GM12878 (cell line): ENCODE measurements at regions not wholly inside any gene's neighbourhood (a gene's known extent, or its start where the extent isn't known, plus 50 kb on each side); places are given as distances from the start of the nearest gene placed in this dataset.

Experiments used
- ATAC-seq: fragments of 200-7000 bp; cut with Tn5 transposase; 3 replicates; pipeline ENCODE4 v1.9.1; 2020; ENCODE audit warnings: mild to moderate bottlenecking, moderate library complexity
- BruUV-seq: library from RNA; stranded (reverse); fragments of 400-500 nt; replicated peaks from 2 replicates; lab custom pipeline; 2021; lab: Mats Ljungman, UMichigan
- CTCF ChIA-PET: fragments of 300-600 bp; sonication (Branson Sonifier 250); formaldehyde crosslinking; extraction: SDS; loops from one replicate; lab custom pipeline; 2021; ENCODE audit warnings: inconsistent platforms; lab: Yijun Ruan, JAX
- POLR2A ChIA-PET: fragments of 350-600 bp; formaldehyde crosslinking; extraction: SDS; loops from one replicate; lab custom pipeline; 2021; ENCODE audit warnings: inconsistent platforms; lab: Charles Lee
- RAD21 ChIA-PET: fragments of 300-600 bp; sonication (Branson Sonifier 250); formaldehyde crosslinking; loops from one replicate; lab custom pipeline; 2023; ENCODE audit warnings: antibody characterized with exemption; ENCODE audit not compliant: unreplicated experiment; lab: Charles Lee
- SMC1A ChIA-PET: fragments of 300-600 bp; sonication (Branson Sonifier 250); formaldehyde crosslinking; loops from one replicate; lab custom pipeline; 2023; ENCODE audit not compliant: unreplicated experiment, uncharacterized antibody; lab: Charles Lee
- DNase-seq: peaks from one replicate; pipeline ENCODE4 v3.0.0-alpha.2; 2011; ENCODE audit warnings: low read depth, low spot score
- FAIRE-seq: peaks from 3 replicates; lab custom pipeline; 2011; peaks lifted over from hg19 to GRCh38; lab: Jason Lieb, UNC
- H2AFZ ChIP-seq: 2 replicates; pipeline ENCODE4 v1.6.0; 2011; ENCODE audit warnings: low read depth, low read length, control low read depth; ENCODE audit not compliant: control insufficient read depth
- H3K27ac ChIP-seq: 2 replicates; pipeline ENCODE4 v1.5.1; 2011; ENCODE audit warnings: control low read depth; ENCODE audit not compliant: control insufficient read depth, insufficient read depth
- H3K27me3 ChIP-seq, 2 experiments: replicated peaks in 1 of 2; 2 replicates each; pipeline versions ENCODE4 v1.6.0 to v1.6.1; 2011; ENCODE audit warnings: low read length in 1 of 2; ENCODE audit not compliant: control insufficient read depth in 2 of 2, insufficient read depth in 2 of 2
- H3K36me3 ChIP-seq, 2 experiments: 2 replicates each; pipeline ENCODE4 v1.5.1; 2011; ENCODE audit warnings: low read length in 1 of 2; ENCODE audit not compliant: control insufficient read depth in 2 of 2, insufficient read depth in 2 of 2
- H3K4me1 ChIP-seq: 2 replicates; pipeline ENCODE4 v1.6.1; 2011; ENCODE audit warnings: mild to moderate bottlenecking, low read length, moderate library complexity, mixed read lengths; ENCODE audit not compliant: control insufficient read depth, insufficient read depth
- H3K4me2 ChIP-seq: 2 replicates; pipeline ENCODE4 v1.6.0; 2011; ENCODE audit warnings: control low read depth; ENCODE audit not compliant: control insufficient read depth, insufficient read depth
- H3K4me3 ChIP-seq: fragments of 200-600 bp; sonication (generic); 2 replicates; pipeline ENCODE4 v1.5.1; 2016
- H3K79me2 ChIP-seq: 2 replicates; pipeline ENCODE4 v1.6.0; 2011; ENCODE audit warnings: low read length; ENCODE audit not compliant: control insufficient read depth, insufficient read depth
- H3K9ac ChIP-seq: 2 replicates; pipeline ENCODE4 v1.8.0; 2011; ENCODE audit warnings: low read length, control low read depth, mixed read lengths; ENCODE audit not compliant: control insufficient read depth, insufficient read depth
- H3K9me3 ChIP-seq: replicated peaks from 3 replicates; pipeline ENCODE4 v1.5.1; 2011; ENCODE audit warnings: mild to moderate bottlenecking, low read length; ENCODE audit not compliant: control insufficient read depth, insufficient read depth
- H4K20me1 ChIP-seq: 2 replicates; pipeline ENCODE4 v1.6.0; 2011; ENCODE audit not compliant: control insufficient read depth, insufficient read depth
- MXI1 ChIP-seq: fragments of 150-350 bp; IDR thresholded peaks from 2 replicates; pipeline ENCODE4 v1.6.1; 2011; ENCODE audit warnings: low read depth, mild to moderate bottlenecking, inconsistent platforms, low read length, improper control_type of control experiment
- MYB ChIP-seq: fragments of 150-350 bp; IDR thresholded peaks from 2 replicates; pipeline ENCODE4 v1.6.1; 2014; ENCODE audit warnings: mild to moderate bottlenecking, low read depth, low read length, borderline replicate concordance
- NR2F1 ChIP-seq: fragments of 450-650 bp; conservative IDR thresholded peaks from 2 replicates; pipeline ENCODE4 v1.6.1; 2017; ENCODE audit warnings: mild to moderate bottlenecking
- SIN3A ChIP-seq: IDR thresholded peaks from 2 replicates; pipeline ENCODE4 v1.6.1; 2012; ENCODE audit warnings: low read depth, low read length, improper control_type of control experiment
- TCF3 ChIP-seq: IDR thresholded peaks from 2 replicates; pipeline ENCODE4 v1.6.1; 2012; ENCODE audit warnings: low read depth, mild to moderate bottlenecking, low read length, borderline replicate concordance; ENCODE audit not compliant: insufficient read depth
- ZNF592 ChIP-seq: fragments of 450-650 bp; IDR thresholded peaks from 2 replicates; pipeline ENCODE4 v1.6.1; 2017; ENCODE audit warnings: mild to moderate bottlenecking, moderate library complexity
- WGBS: methylation state at CpG from one replicate; pipeline ENCODE4 v1.1.6; 2016; ENCODE audit warnings: low lambda C conversion rate; ENCODE audit not compliant: insufficient replicate concordance, insufficient coverage; ENCODE audit errors: missing lambda C conversion rate; 5-methylcytosine and 5-hydroxymethylcytosine counted together
- in situ Hi-C: fragments of 300-500 bp; cut with MboI; formaldehyde crosslinking; loops from 9 replicates; pipeline ENCODE4 v1.14.3; 2018; ENCODE audit warnings: mixed read lengths
- intact Hi-C: fragments of 100-400 bp; cut with micrococcal nuclease; formaldehyde crosslinking; loops from one replicate; pipeline ENCODE4 v1.14.2; 2022; ENCODE audit not compliant: unreplicated experiment

- Histone ChIP-seq H3K36me3 (no peaks in the 10 kb centered on the region), H4K20me1 (no peaks in the 10 kb centered on the region), H3K27ac (no peak overlapping the region), H3K9me3 (no peaks in the 10 kb centered on the region), H3K9ac (no peak overlapping the region), H3K4me1 (no peaks in the 10 kb centered on the region), H3K4me2 (no peak overlapping the region), H2AFZ (no peak overlapping the region), H3K27me3 (no peaks in the 10 kb centered on the region; a peak in 2 of 4 replicates), H3K79me2 (no peaks in the 10 kb centered on the region), H3K4me3 (no peak overlapping the region)
- BruUV-seq, result no TSS peak
- SMC1A ChIA-PET, result no interaction called here
- 30% methylated on average over 14 of the region's 14 CpGs for WGBS
- intact Hi-C loops, result no loop called here
- DNase-seq (no peak), FAIRE-seq (no peak), ATAC-seq (no peak; the same call in 1 of the 3 replicates)
- RAD21 ChIA-PET, result no interaction called here
- no peak for TF ChIP-seq NR2F1
- TF ChIP-seq TCF3, result no peak
- TF ChIP-seq MYB, result no peak
- no peak for TF ChIP-seq MXI1
- TF ChIP-seq SIN3A, result no peak
- no peak for TF ChIP-seq ZNF592
- CTCF ChIA-PET, result interaction anchor here (1.0 to 1.1 kb wide), 2 partner anchors 18 to 342 kb away, joined by 3 to 6 read pairs; no protein-coding TSS in a partner anchor
- POLR2A ChIA-PET, result no interaction called here
- in situ Hi-C loops, result no loop called here
Measured at GRCh38 chr20:50245498-50246366, 55.1 kb downstream of the CEBPB start.
